HEK293 (cell line): ENCODE measurements at regions not wholly inside any gene's neighbourhood (a gene's known extent, or its start where the extent isn't known, plus 50 kb on each side); places are given as distances from the start of the nearest gene placed in this dataset.
A peak's percentile ranks its signal among the peaks of the same experiment; 100 is the strongest.

Source experiments
- CTCF ChIA-PET: fragments of 350-600 bp; formaldehyde crosslinking; extraction: SDS; loops from one replicate; lab custom pipeline; 2021; ENCODE audit warnings: antibody characterized with exemption; lab: Yijun Ruan, JAX
- POLR2A ChIA-PET: fragments of 300-600 bp; formaldehyde crosslinking; extraction: SDS; loops from one replicate; lab custom pipeline; 2020; ENCODE audit warnings: antibody characterized with exemption, inconsistent platforms; lab: Yijun Ruan, JAX
- H3K27ac ChIP-seq: fragments of 200-500 bp; sonication (Bioruptor generic); 2 replicates; pipeline ENCODE4 v1.5.1; 2014; ENCODE audit warnings: low read depth, low read length, control low read depth, inconsistent platforms; ENCODE audit errors: extremely low read depth
- H3K36me3 ChIP-seq, 2 experiments: fragments of 200-500 bp in 1 of 2; sonication (Bioruptor generic) in 1 of 2; 1 replicate in 1 of 2; 2 replicates in 1 of 2; pipeline ENCODE4 v1.5.1; 2014 to 2017; ENCODE audit warnings: inconsistent platforms in 2 of 2, low read length in 2 of 2; ENCODE audit not compliant: control insufficient read depth in 2 of 2, insufficient read depth in 1 of 2
- H3K4me1 ChIP-seq: fragments of 200-500 bp; sonication (Bioruptor generic); 2 replicates; pipeline ENCODE4 v1.5.1; 2014; ENCODE audit warnings: mild to moderate bottlenecking, low read length, inconsistent platforms; ENCODE audit not compliant: control insufficient read depth, insufficient read depth
- H3K4me3 ChIP-seq: 2 replicates; pipeline ENCODE4 v1.5.1; 2011; ENCODE audit warnings: low read depth, mild to moderate bottlenecking, control low read depth, low read length, moderate library complexity
- H3K9me3 ChIP-seq: fragments of 200-500 bp; sonication (Bioruptor generic); 2 replicates; pipeline ENCODE4 v1.5.1; 2014; ENCODE audit warnings: low read depth, low read length, inconsistent platforms; ENCODE audit not compliant: control insufficient read depth, insufficient read depth
- EGR2 ChIP-seq: fragments of 450-650 bp; formaldehyde crosslinking; IDR thresholded peaks from 2 replicates; pipeline ENCODE4 v1.5.1; 2016; ENCODE audit warnings: low read depth, missing biosample characterization, missing genetic modification characterization
- MYNN ChIP-seq: fragments of 450-650 bp; formaldehyde crosslinking; IDR thresholded peaks from 2 replicates; pipeline ENCODE4 v1.5.1; 2016; ENCODE audit warnings: missing biosample characterization, missing genetic modification characterization, borderline replicate concordance
- SCRT1 ChIP-seq: fragments of 450-650 bp; formaldehyde crosslinking; IDR thresholded peaks from 2 replicates; pipeline ENCODE4 v1.5.1; 2016; ENCODE audit warnings: missing biosample characterization, missing genetic modification characterization, borderline replicate concordance
- ZFHX2 ChIP-seq: fragments of 450-650 bp; formaldehyde crosslinking; conservative IDR thresholded peaks from 2 replicates; pipeline ENCODE4 v1.5.1; 2016; ENCODE audit warnings: missing biosample characterization, missing genetic modification characterization
- ZNF514 ChIP-seq: fragments of 450-650 bp; formaldehyde crosslinking; IDR thresholded peaks from 2 replicates; pipeline ENCODE4 v1.5.1; 2016; ENCODE audit warnings: missing biosample characterization, missing genetic modification characterization
- TF ChIP-seq, protein P1 (sequence below): fragments of 450-650 bp; formaldehyde crosslinking; IDR thresholded peaks from 2 replicates; pipeline ENCODE4 v1.5.1; 2017; ENCODE audit warnings: missing biosample characterization, missing genetic modification characterization

- no peak overlapping the region for H3K4me3 ChIP-seq
- peaks cover 8% of the 10 kb centered on the region for H3K4me1 ChIP-seq
- TF ChIP-seq SCRT1 (tag by site-specific recombination) (no peak), MYNN (tag by site-specific recombination) (no peak), ZNF514 (no peak), EGR2 (tag by site-specific recombination) (no peak)
- no peaks in the 10 kb centered on the region for H3K36me3 ChIP-seq
- no peak overlapping the region for H3K27ac ChIP-seq
- ChIA-PET POLR2A (interaction anchor here (0.6 kb wide), 1 partner anchor 1001 kb away, joined by 3 read pairs; no protein-coding TSS in a partner anchor), CTCF (no interaction called here)
- no peaks in the 10 kb centered on the region for H3K9me3 ChIP-seq
Observed at GRCh38 chr4:56085275-56085674, 136.5 kb downstream of the CEP135 start.

DNA sequence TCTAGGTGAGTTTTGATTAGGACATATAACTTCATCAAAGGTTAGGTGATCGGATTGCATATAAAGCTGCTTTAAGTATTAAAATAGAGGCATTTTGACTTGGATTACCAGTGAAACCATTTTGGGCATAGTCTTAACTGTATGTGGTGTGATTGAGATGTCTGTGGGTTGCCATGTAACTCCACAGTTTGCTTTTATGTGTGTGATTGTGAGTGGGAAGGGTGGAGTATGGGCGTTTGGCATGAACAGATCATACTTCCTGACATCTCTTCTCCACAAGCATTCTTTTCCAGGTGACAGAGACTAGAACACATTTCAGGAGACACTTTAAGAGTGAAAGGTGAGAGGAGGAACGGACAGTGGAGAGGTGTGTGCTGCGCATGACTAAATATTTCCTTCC lies 136.1 kb downstream of the CEP135 start:
- ChIA-PET CTCF (no interaction called here), POLR2A (no interaction called here)
- TF ChIP-seq, protein P1, sequence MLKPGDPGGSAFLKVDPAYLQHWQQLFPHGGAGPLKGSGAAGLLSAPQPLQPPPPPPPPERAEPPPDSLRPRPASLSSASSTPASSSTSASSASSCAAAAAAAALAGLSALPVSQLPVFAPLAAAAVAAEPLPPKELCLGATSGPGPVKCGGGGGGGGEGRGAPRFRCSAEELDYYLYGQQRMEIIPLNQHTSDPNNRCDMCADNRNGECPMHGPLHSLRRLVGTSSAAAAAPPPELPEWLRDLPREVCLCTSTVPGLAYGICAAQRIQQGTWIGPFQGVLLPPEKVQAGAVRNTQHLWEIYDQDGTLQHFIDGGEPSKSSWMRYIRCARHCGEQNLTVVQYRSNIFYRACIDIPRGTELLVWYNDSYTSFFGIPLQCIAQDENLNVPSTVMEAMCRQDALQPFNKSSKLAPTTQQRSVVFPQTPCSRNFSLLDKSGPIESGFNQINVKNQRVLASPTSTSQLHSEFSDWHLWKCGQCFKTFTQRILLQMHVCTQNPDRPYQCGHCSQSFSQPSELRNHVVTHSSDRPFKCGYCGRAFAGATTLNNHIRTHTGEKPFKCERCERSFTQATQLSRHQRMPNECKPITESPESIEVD (tag by site-specific recombination), result no peak
- TF ChIP-seq ZFHX2 (tag by site-specific recombination) (peak; percentile 58), EGR2 (tag by site-specific recombination) (peak; percentile 61; the same call in 1 of the 2 replicates)
- no peaks in the 10 kb centered on the region for H3K9me3 ChIP-seq
- peaks cover 8% of the 10 kb centered on the region for H3K4me1 ChIP-seq
- H3K27ac ChIP-seq, result no peak overlapping the region
- H3K36me3 ChIP-seq, result no peaks in the 10 kb centered on the region
- H3K4me3 ChIP-seq, result no peak overlapping the region
